GM19397 (cell line): ENCODE measurements at regions not wholly inside any gene's neighbourhood (a gene's known extent, or its start where the extent isn't known, plus 50 kb on each side); places are given as distances from the start of the nearest gene placed in this dataset.

ENCODE experiments used
- ATAC-seq: cut with Tn5 transposase; IDR thresholded peaks from one replicate; pipeline ENCODE4 v1.9.1; 2021; ENCODE audit warnings: mild to moderate bottlenecking, moderate library complexity; ENCODE audit not compliant: unreplicated experiment

DNA sequence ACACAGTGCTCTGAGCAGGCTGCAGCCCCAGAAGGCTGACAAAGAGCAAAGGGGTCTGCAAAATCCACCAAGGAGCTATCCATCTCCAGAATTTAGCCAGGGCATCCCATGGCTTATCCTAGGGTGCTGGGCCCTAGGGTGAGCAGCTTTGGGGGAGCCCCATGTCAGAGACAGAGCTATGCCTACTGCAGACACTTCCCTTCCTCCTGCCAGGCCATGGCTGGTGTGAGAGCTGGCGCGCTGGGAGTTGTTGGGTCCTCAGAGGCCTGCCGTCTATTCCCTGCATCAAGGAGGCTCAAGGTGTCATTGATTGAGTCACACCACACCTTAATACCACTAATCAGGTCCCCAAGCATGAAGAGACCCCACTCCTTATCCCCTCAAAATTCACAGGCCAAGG lies 85.3 kb upstream of the TP53I11 start:
- ATAC-seq, result no peak

- ATAC-seq, result no peak
These were observed 86.0 kb upstream of the TP53I11 start for GRCh38 chr11:45036733-45037132.

DNA sequence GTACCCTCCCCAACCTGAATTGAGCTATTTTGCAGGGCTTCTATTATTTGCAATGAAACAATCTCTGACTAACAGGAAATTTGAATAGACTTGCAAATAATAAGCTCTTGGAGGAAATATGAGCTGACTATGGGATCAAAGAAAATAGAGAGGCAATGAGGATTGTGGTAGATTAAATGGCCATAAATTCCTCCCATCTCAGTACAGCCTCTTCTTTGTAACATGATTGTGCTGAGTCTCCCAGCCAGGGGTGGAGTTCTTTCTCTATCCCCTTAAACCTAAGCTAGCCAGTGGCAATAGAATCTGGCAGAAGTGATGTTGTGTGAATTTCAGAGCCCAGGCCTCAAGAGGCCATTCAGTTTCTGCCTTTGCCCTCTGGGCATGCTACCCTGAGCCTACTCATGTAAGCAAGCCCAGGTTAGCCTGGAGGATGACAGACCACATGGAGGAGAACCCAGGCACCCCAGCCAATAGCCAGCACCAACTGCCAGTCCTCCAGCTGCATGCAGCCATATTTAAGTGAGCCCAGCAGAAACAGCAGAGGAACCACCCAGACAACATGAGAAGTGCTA lies 86.8 kb upstream of the TP53I11 start:
- no peak for ATAC-seq

- ATAC-seq, result no peak
These were observed 88.2 kb upstream of the TP53I11 start for GRCh38 chr11:45038923-45039322.

GRCh38 chr11:45041596-45041995 lies 90.9 kb upstream of the TP53I11 start:
- no peak for ATAC-seq

DNA sequence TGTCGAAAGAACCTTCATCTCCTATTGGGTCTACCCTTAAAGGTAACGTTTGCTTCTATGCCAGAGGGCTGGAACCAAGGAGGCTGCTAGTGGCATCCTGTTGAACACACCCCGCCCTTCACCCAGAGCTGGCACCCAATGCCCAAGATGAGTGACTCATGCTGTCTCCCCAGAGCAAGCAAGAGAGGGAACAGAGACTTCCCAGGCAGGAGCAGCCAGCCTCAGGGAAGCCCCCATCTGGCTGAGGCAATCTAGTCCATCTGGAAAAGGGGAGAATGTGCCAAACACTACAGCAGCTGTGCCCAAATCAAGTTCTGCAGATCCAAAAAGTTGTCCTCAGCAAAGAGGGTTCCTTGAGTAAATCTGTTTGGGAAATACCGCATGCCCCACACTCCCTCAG lies 91.9 kb upstream of the TP53I11 start:
- ATAC-seq, result no peak

DNA sequence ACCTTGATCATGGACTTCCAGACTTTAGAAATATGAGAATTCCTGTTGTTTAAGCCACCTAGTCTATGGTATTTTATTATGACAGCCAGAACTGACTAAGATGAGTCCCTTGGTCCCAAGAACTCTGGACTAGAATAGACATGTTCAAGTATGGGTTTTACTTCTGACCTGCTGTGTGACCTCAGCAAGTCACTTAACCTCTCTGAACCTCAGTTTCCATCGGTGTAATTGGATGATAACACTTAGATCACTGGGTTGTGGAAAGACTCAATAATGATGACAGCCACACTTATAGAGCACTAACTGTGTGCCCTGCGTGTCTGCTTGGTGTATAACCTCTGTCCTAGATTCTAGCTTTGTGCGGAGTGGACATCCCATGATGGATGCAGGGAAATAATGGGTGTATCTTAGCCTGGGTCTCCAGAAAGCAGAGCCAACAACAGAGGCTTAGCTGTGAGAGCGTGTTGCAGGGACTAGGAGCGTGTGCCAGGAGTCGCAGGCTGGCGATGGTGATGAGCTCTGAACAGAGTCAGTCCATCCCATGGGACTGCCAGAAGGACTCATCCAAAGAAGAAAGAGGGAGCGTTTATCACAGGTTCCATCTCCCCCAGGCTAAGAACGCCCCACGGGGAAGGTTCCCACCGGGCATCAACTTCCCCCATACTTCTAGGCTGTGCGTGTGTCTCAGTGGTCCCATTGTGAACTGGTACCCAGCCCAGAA lies 93.2 kb upstream of the TP53I11 start:
- ATAC-seq, result no peak

DNA sequence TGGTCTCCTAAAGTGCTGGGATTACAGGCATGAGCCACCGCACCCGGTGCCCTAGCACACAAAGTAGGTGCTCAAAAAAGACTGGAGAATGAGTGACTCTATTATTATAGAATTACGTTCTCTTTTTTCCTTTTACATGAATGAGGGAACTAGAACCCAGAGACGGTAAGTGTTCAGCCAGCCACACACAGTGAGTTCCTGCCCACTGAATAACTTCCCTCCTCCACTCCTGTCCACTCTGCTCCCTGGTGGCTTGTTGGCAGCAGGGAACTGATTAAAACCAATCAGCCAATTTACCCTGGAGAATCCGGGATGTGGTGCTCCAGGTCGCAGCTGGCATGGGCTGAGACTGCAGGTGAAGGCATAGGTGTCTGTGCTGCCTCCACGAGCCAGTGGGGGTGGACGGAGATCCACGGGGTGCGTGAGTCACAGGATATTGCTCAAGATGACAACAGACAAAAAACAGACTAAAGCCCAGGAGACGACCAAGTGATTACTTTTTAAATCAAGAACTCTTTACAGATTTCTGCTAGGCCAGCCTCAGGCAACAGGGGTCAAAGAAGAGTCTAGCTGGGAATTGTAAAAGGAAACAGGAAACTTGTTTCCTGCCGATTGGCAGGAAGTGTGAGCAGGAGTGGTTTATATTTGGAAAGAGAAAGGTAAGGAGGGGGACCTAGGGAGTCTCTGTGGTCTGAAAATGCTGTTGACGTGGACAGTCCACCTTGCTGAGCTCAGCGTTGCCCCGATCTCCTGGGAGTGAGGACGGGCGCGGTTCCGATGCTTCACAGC lies 95.2 kb upstream of the TP53I11 start:
- no peak for ATAC-seq

- ATAC-seq, result no peak
These were observed 97.7 kb upstream of the TP53I11 start for GRCh38 chr11:45048313-45048841.

- no peak for ATAC-seq
These were observed 97.4 kb upstream of the PRDM11 start for GRCh38 chr11:45048870-45049691.

GRCh38 chr11:45050111-45050510 lies 96.3 kb upstream of the PRDM11 start:
- no peak for ATAC-seq

DNA sequence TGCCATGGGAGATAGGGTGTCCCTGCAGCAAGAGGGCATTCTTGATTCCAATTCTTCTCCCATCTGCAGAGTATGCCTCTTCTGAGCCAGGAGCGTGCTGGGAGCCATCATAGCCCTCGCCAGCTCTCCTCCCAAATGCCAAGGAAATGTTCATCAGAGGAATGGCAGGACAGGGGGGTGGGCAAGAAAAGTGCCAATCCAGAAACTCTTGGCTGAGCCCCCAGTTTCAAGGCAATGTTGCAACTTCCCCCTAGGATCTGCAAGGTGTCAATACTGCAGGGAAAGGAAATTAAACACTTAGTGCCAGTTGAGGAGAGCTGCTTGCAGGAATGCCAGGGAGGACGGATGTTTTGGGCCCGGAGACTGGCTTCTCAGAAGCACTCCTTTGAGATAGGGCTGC lies 94.8 kb upstream of the PRDM11 start:
- ATAC-seq, result no peak

DNA sequence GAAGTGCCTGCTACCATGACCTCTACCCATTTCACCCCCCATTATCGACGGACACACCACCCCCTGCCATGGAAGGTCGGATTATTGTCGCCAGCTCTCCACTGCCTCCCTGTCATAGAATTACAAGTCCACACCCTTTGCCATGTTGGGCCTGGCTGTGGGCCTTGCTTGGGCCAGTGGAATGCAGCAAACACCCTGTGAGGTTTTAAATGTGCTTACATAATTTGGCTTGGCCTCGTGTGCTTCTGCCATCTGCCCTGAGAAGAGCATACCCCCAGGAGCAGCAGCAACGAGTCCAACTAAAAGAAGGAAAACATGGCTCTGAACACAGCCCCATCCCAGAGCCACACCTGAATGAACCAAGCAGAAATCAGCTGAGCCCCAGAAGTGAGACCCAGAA lies 94.1 kb upstream of the PRDM11 start:
- ATAC-seq, result no peak

- ATAC-seq, result no peak
These were observed 92.5 kb upstream of the PRDM11 start for GRCh38 chr11:45053736-45054446.

DNA sequence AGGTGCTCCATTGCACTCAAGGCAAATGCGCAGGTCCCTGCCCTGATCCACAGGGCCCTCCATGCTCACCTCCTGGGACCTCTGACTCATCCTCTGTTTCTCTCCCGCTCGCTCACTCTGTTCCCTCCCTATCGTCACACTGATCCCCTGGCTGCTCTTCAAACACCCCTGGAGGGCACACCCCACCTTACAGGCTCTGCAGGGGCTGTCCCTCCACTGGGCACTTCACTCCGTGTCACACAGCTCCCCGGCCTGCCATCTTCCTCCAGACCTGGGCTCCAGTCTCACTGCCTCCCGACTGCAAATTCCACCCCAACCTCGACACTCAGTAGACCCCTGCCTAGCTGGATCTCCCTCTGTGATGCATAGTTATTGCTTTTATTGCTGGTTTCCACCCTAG lies 91.5 kb upstream of the PRDM11 start:
- no peak for ATAC-seq

GRCh38 chr11:45056529-45056928 lies 89.9 kb upstream of the PRDM11 start:
- ATAC-seq, result no peak

DNA sequence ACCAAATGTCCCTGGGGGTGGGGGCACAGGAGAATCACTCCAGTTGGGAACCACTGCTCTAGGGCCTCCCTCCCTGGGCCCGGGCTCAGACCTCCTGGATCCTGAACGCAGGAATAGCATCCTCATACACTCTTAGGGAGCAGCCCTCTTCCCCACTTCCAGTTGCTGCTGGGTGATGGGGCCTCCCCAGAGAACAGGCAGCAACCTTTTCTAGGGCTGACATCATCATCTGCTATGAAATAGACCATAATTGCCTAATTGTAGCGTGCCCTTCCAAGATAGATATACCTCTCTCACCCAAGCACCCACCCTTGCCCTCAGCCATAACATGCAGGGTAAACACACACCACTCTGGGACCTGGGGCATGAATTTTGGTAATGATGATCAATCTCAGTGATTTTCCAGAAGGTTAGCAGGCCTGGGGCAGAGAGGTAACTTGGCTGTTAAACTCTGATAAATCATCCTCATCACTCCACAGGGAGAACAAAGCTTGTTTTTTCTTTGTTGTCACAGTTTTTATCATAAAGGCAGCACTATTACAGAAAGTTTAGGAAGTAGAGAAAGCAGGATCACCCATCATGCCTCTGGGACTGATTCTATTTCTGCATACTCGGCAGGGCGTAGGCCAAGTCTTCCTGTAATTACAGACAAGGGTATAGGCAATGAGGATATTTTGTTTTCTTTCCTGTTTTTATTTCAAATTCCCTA lies 88.3 kb upstream of the PRDM11 start:
- ATAC-seq, result no peak

- ATAC-seq, result no peak
These were observed 87.8 kb upstream of the PRDM11 start for GRCh38 chr11:45058647-45058950.

- ATAC-seq, result no peak
These were observed 85.7 kb upstream of the PRDM11 start for GRCh38 chr11:45060707-45061106.

- ATAC-seq, result no peak
These were observed 84.8 kb upstream of the PRDM11 start for GRCh38 chr11:45061641-45062040.
